ENCODE measurements at regions not wholly inside any gene's neighbourhood (a gene's known extent, or its start where the extent isn't known, plus 50 kb on each side); places are given as distances from the start of the nearest gene placed in this dataset.

GRCh38 chr14:49999826-50000379, 107.0 kb downstream of the ARF6 start:
- no peak for DNase-seq

- DNase-seq: peak; percentile 90
Measured at GRCh38 chr14:50000380-50001150, 107.7 kb downstream of the ARF6 start.

GRCh38 chr14:50001151-50001998, 108.5 kb downstream of the ARF6 start:
- peak; percentile 84 for DNase-seq

- peak; percentile 88 for DNase-seq
Measured at GRCh38 chr14:50001999-50002925, 109.4 kb downstream of the ARF6 start.

- DNase-seq: no peak
Measured at GRCh38 chr14:50002926-50003212, 110.0 kb downstream of the ARF6 start.

GRCh38 chr14:50003213-50004021, 110.5 kb downstream of the ARF6 start:
- DNase-seq: peak; percentile 87

- no peak for DNase-seq
Measured at GRCh38 chr14:50006141-50006540, 110.2 kb downstream of the VCPKMT start.

GRCh38 chr14:50007123-50007903, 109.1 kb downstream of the VCPKMT start:
- DNase-seq: no peak

- no peak for DNase-seq
Measured at GRCh38 chr14:50008562-50008961, 107.8 kb downstream of the VCPKMT start.

- no peak for DNase-seq
Measured at GRCh38 chr14:50008974-50009373, 107.4 kb downstream of the VCPKMT start.

- DNase-seq: no peak
Measured at GRCh38 chr14:50010752-50011151, 105.6 kb downstream of the VCPKMT start.

- no peak for DNase-seq
Measured at GRCh38 chr14:50011242-50011641, 105.1 kb downstream of the VCPKMT start.

- no peak for DNase-seq
Measured at GRCh38 chr14:50012644-50013043, 103.7 kb downstream of the VCPKMT start.

- DNase-seq: no peak
Measured at GRCh38 chr14:50013198-50013918, 103.0 kb downstream of the VCPKMT start.

- DNase-seq: no peak
Measured at GRCh38 chr14:50013934-50014333, 102.4 kb downstream of the VCPKMT start.

- no peak for DNase-seq
Measured at GRCh38 chr14:50014809-50015430, 101.5 kb downstream of the VCPKMT start.

- DNase-seq: no peak
Measured at GRCh38 chr14:50015716-50016115, 100.7 kb downstream of the VCPKMT start.

- no peak for DNase-seq
Measured at GRCh38 chr14:50018201-50018932, 98.0 kb downstream of the VCPKMT start.

- no peak for DNase-seq
Measured at GRCh38 chr14:50018933-50019210, 97.5 kb downstream of the VCPKMT start.

GRCh38 chr14:50020184-50020583, 96.2 kb downstream of the VCPKMT start:
- no peak for DNase-seq

Measured in CD4-positive, alpha-beta T cell treated with Interleukin-4 for 4 hours (primary cell).